ENCODE measurements at regions not wholly inside any gene's neighbourhood (a gene's known extent, or its start where the extent isn't known, plus 50 kb on each side); places are given as distances from the start of the nearest gene placed in this dataset.
"Not testable (repeated sequence)": the region's sequence is repeated elsewhere in the genome, so short reads cannot be mapped to it uniquely, and the experiment has no call there.

DNA sequence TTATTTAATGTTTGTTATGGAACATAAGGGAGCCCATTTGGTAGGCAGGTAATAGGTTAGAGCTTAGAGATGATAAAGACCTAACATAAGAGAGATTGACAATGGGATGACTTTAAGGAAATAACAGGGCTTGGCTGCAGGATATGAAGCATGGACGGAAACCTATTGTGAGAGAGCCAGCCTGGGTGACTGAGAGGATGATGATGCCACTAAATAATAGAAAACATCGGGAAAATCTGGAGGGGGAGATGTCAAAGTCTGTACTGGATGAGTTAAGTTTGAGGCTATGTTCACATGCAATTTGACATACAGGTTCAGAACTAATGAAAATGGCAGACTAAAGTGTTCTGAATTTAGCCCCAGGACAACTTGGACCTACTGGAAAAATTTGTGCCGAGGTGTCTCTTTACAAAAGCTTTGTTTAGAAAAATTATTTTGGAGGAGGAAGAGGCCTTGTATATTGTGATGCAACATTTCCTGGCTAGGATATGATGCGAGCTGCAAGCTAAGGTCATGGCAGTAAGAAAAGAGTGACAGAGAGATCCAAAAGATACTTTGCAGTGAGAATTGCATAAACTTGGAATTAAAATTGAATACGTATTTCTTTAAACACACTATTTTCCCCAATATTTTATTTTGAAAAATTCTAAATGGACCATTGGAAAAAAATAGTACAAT, 339.3 kb upstream of the PLET1 start:
- DNase-seq = no peak

DNA sequence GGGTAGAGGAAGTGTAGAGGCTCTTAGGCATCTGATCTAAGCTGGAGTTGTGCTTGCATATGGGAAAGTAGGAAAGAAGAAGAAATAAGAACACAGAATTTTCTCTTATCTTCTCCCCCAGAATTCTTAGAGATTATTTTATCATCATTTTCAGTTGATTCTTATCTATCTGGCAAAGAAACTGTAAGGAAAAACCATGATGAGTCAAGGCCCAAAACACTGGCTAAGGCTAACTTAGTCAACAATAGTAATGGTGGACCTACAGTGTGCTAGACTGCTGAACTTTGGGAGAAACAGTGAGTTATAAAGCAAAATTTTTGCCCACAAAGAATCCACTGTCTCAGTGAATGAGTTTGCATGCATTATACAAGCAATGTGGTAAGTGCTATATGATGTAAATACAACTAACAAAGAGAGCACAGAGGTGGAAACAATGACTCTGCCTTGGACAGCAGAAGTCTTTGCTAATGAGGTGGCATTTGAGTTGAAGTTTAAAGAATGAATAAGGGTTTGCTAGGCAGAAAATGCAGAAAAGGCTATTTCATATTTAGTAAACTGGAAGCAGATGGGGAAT, 344.5 kb upstream of the PLET1 start:
- no peak for DNase-seq

DNA sequence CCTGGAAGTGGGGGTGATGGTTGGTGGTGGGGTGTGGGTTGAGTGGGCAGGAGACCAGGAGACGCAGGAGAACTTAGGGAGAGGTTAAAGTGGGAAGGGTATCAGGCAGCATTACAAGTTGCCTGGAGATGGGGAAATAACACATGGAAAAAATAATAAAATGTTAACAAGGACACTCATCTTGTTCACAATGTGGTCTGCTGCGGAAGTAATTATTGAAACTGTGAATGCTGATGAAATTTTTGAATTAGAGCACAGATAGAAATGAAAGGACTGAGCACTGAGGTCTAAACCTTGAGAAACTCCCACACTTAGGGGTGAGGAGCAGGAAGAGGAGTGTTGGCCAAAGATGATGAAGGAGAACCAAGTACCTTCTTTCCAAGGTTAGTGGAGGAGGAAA, 346.0 kb upstream of the PLET1 start:
- no peak for DNase-seq

DNA sequence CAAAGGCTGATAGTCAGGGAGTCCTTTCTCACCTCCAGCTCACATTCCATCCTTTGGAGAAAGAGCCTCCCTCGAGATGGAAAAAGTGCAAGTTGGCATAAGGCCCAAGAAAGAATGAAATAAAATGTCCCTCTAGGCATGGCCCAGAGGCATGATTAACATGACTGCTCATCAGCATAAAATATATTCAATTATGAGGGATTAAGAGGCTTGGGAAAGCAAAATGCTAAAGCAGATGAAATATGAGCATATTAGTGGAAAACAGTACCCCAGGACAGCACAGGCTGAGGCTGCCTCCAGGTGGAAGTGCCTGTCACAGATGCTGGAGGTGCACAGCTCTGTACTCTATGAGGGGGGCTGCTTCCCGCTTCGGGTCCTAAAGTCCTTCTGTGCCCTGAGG, 347.8 kb upstream of the PLET1 start:
- no peak for DNase-seq

DNA sequence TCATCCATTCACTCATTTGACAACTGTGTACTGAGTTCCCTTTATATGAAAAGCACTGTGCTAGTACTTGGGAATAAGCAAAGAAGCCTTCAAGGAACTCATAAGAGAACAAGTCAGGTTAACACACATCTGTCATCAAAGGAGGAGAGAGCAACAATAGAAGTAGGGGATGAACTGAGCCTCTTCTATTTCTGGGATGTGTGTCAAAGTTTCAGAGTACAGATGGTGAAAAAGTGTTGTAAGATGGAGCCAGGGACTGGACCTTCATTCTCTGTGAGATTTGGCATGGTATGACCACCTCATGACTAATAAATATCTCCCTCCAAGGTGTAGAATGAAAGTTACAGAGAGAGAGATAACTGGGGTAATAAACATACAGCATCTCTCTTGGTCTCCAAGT, 349.8 kb upstream of the PLET1 start:
- no peak for DNase-seq

DNA sequence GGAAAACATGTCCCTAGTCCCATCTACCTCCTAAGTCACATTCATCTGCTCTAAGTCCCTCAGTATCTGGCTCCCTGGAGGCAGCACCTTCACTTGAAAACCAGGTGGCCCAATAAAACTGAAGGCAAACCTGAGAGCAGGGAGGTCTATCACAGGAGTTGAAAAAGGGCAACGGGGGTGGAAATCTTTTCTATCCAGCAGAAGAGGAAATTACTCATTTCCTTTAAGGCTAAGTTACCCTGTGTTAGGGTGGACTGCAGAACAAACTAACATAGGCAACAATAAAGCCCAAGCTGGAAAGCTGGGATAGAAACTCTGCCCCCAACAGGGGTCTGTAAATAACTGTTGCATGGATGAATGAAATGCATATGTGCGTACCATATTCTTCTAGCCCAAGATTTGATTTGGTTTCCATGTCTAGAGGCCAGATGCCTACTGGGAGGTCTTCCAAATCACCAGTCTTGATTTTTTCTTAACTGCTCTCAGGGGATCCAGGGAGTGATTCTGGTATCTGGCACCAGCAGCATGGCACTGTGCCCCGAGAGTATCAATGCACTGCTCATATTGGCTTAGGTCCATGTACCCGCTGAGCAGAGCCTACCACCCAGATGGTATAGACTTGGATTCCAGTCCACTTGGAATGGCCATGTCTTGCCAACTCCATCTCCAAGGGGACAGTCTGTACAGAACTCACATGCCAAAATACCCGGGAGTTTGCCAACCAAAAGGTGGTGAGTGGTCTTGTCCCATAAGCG, 350.0 kb upstream of the NCAM1 start:
- DNase-seq = no peak

DNA sequence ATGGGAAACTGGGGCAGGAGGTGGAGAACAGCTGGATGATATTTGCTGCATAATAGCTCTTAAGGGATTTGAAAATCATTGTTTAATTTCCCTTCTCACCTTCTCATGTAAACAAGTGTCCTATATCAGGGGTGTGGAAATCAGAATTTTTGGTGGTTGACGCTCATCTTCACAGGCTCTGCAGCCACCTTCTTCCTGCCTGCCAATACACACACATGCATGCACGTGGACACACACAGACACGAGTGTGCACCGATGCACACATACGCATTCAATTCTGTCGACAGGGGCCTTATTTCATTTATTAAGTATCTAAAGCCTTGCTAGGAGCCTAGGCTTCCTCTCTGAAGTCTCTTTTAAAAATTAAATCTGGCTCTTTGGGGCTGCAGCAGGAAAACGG, 349.4 kb upstream of the NCAM1 start:
- no peak for DNase-seq

DNA sequence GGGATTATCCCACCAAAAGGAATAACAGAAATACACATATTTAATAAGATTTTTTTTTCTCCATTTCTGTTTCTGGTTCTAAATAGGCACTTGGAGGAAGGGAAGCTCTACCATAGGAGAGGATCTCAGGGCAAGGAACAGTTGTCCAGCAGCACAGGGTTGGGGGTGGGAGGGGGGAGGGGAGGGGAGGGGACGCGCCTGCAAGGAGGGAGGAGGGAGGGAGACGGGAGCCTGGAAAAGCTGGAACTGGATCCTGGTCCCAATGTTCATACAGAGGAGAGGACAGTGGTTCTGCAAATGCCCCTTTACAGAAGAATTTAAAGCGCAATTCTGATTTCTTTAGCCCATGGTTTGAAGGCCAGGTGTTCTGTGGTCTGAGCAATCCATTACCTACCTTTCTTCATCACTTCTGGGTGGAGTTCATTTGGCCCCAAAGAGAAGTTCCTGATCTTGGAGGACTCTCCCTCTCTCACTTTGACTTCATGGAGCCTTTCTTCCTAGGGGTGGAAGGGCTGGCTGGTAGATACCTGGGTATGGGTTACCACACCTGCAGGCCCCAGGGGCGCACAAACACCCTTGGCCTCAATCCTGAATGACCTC, 348.9 kb upstream of the NCAM1 start:
- no peak for DNase-seq

DNA sequence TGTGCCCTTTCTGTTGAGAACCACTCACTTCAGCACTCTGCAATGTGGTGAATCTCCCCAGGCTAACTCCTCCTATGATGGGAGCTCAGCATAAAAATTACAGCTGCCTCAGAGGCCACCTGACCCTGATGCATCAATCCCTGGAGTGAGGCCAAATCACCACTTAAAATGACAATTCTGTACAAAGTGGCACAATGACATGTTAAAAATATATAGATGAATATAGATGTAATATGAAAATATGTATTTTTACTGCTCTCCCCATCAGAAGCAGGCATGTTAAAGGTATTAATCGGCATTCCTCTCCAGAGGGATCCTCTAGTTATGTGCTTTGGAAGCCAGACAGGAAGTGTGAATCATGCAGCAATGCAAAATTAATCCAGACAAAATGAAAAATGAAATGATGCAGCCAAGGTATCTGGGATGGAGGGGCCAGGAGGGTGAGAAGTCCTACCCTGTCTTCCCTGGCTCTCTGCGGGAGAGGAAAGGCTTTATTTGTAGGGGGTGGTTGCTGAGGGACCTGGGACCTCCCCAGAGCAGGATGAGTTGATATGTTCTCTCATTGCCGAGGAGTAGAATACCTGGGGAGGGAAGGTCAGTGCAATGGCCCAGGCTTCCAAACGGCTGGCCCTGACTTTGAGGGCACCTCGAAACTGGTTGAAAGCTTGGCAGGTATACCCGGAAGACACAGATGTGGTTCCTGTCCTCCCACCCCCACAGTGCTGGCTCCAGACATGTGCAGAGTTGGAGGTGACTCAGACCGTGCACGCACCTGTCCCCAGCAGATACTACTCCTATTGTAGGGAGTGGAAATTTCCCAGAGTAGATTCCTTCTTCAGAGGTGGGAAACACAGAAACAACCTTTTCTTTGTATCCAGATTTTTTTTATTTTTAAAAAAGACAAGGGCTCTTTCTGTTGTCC, 347.9 kb upstream of the NCAM1 start:
- DNase-seq = no peak

DNA sequence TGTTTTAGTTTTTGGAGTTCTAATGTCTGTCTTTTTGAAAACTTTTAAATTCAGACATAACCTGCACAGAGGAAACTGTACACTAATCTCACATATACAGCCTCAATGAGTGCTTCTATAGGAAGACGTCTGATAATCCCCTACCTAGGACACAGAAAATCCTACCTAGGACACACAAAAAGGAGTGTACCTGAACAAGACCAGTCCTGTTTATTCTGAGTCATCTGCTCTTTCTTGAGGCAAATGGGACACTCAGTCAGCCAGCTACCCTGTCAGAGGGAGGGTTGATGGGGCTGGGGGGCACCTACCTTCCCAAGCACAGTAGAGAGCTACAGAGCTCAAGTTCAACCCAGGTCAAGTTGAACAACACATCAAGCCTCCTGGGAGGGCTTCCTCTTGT, 346.6 kb upstream of the NCAM1 start:
- DNase-seq = no peak

DNA sequence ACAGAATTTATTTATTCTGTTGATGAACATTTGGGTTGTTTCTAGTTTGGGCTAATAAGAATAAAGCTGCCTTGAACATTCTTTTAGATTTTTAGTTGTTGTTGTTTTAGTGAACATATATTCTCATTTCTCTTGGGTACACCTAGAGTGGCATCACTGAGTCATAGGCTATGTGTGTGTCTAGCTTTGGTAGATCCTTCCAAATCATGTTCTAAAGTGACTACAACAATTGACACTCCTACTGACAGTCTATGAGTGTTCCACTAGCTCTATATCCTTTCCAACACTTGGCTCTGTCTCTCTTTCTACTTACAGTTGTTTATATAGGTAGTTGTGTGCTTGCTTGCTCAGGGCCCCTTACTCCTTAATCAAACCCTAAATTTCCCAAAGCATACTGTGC, 346.0 kb upstream of the NCAM1 start:
- DNase-seq = no peak

DNA sequence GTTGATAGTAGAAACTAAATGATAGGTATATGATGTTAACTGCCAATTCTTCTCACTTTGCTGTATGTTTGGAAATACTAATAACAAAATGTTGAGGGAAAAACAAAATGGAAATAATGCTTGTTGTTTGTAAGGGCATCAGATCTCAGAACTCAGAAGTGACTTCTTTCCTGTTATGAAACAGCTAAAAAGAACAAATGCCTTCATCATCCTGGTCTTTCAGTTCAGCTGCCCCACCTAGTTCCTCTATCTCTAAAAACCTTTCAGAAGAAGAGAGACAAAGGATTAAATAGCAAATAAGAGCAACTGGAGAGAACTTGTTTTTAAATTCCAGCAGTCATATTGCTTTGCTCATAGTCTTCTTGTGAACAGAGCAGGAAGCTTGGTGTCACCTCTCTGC, 345.3 kb upstream of the NCAM1 start:
- DNase-seq = no peak

DNA sequence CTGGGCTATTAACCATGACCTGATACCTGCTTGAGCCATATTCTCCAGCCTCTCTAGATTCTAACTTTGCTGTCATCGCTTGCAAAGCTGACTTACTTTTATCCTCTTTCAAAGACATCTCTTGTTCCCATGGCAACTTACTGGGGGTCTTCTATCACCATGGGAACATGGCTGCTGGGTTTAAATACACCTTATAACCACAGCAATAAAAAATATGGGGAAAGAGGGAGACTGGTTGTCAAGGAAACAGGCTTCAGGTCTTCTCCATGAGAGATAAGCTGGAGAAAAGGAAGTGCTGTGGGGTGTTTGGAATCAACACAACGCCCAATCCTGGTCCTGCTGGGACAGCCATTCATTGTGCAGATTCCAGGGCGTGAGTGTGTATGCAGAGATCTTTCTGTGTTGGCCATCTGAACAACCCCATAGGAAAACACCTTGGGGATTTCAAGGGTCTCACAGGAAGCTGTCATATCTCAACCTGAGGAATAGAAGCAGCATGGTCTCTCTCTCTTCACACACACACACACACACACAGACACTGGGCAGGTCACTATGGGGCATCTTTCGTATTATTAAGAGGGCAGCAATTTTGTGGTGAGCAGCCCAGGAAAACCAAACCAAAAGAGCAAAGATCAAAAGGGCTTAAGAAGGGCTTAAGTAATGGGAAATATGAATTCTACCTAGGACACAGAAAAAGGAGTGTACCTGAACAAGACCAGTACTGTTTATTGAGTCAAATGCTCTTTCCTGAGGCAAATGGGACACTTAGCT, 344.7 kb upstream of the NCAM1 start:
- no peak for DNase-seq

DNA sequence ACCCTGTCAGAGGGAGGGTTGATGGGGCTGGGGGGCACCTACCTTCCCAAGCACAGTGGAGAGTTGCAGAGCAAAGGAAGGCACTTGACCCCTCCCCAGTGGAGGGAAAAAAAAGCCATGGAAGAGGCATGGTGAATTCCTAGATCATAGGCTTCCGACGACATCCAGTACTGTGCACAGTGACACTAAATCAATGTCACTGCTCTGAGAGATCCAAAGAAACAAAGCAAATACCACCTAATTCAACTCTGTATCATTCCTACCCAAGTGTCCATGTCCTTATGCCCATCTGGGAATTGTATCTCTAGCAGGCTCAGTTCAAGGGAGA, 344.2 kb upstream of the NCAM1 start:
- no peak for DNase-seq

DNA sequence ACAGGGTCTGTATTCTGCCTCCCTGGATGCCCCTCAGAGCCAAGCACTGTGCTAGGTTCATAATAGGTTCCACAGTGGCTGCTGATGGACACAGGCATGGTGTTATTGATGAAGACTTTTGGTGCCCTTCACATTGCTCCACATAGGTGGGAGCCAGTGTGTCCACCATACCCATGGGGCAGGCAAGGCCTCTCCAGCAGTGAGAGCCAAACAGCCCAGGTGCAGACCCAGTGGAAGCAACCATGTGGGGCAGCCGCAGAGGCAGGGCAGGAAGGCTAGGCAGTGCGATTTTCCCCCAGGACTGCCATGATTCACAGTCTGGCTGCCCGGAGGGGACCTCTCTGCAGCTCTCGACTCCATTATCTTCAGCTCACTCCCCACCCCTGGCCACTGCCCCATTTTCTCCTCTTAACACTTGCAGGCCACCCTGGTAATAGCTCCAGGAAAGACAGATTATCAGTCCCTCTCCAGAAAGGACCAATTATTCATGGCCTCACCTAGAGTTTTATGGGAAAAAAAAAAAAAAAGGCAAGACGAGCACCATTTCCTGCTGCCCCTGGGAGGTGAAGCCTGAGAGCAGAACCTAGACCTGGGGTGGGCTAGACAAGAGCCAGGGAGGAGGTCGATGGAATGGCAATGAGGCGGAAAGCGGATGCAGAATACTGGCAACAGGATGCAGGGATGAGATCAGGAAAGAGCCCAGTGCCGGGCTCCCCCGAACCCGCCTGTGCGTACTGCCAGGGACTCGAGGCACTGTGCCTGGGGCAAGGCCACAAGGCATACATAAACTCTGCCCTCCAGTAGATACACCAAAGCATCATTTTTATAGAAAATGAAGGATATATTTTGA, 343.0 kb upstream of the NCAM1 start:
- no peak for DNase-seq

DNA sequence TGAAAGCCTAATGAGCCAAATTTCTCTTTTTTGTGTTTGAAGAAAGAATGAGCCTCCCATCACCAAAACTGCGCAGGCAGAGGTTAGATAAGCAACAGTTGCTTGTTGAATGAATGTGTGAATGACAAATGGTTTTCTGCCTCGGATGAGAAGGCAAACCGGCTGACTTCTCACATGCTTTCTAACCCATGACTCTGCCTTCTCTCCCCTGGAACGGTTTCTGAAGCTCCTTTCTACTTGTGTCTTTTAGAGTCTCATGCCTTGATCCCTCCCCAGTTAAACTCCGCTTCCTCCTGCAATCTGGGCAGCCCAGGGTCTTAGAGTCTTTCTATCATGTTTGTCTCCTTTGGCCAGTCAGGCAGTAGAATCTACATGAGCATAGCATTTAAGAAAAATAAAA, 342.1 kb upstream of the NCAM1 start:
- no peak for DNase-seq

DNA sequence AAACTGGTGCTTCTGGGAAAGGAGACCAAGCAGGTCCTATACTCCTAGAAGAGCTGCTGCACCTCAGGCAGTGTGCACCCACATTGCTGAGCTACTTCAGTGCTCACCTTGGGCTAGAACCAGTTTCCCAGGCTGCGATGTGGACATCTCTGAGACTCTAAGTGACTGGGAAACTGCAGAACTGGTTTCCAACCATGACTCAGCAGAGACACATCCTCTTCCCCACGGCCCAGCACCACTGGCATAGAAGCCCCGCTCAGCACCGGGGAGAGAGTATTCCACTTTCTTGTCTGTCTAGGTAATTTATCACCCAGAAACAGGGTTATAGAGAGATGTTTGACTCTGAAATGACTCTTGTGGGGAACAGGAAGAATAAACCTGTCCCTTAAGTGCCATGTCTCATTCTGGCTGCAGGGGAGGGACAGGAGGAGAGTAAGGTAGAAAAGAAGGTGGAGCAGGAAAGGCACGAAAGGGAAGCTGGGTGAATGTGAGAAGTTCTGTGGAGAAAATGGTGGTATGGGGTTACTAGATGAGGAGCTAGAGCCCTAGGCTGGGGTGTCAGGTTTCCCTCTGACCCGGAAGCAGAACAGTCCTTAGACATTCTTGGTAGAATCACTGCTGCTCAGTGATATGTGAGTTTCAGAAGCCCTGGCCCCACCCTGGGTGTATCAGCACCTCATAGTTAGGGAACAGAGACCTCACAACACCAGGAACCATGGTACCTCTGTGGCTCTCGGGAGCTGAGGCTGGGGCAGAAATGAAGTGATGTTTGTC, 340.4 kb upstream of the NCAM1 start:
- DNase-seq = peak; percentile 38

DNA sequence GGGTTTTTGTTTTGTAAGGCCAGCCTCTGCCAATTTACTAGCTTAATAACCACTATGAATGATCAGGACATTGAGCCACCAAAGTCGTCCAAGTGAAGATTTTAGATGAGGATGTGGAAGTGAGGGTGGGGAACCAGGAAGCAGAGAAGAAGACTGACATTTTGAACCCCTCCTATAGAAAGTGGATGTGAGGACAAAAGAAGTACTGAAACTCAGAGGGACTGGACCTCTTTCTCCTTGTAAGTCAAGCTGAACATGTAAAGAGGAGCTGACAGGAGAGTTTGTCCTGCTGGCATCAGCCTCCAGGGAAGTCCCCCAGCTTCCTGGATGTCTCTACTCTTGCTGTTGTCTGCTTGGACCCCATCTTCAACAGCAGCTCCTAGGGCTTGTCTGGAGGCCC, 338.2 kb upstream of the NCAM1 start:
- no peak for DNase-seq

DNA sequence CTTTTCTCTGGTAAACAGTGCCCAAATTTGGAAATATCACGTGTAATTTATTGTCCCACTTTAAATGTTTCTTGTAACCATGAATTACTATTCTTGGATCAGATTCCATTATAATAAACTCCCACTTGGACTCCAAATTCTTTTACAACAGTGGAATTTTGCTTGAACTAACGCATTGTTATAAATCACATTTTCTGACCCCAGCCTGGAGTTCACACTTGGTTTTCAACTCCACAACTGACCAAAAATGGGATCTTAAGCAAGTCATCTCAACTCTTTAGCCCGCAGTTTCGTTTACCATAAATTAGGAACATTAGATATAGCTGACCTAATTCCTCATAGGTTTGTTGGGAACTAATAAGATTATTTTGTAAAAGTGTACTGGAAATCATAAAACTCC, 336.8 kb upstream of the NCAM1 start:
- DNase-seq = no peak

DNA sequence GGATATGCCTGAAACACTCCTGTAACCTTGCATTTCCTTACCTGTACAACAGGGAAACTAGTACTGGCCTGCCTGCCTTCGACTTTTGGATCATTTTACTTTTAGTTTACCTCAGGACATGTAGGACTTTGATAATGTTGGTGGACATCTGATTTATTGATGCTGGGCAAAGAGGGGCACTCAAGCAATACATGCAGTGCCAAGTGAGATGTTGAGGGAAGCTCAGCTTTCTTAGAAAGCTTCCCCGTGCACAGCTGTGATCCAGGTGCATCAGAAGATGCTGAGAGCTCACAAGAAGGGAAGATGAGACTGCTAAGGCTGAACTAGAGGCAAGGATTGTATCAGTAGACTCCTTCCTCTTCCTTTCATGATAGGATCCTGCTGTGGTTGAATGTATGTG, 336.2 kb upstream of the NCAM1 start:
- not testable (repeated sequence) for DNase-seq

DNA sequence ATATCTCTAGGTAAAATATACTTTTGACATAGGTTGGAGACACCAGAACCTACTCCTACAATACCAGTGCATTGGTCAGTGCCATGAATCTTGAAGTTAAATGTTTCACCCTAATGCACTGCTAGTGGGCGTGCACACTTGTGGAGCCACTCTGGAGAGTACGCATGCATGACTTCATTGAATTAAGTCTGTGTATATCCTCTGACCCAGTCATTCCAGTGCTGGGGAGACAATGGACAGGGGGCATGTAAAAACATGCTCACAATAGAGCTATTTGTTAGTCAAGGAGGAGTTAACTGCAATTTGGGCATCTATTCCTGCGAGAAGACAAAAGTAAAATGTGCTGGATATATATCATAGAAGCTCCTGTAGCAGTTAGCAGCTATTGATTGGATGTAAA, 335.4 kb upstream of the NCAM1 start:
- DNase-seq = no peak
